Karpas-422 (cell line): ENCODE measurements at regions not wholly inside any gene's neighbourhood (a gene's known extent, or its start where the extent isn't known, plus 50 kb on each side); places are given as distances from the start of the nearest gene placed in this dataset.

Source experiments
- DNase-seq: peaks from one replicate; pipeline ENCODE4 v3.0.0-alpha.2; 2015
- H2AFZ ChIP-seq: fragments of 200-600 bp; sonication (generic); 2 replicates; pipeline ENCODE4 v1.6.1; 2014; ENCODE audit warnings: antibody characterized with exemption, low read length, mixed read lengths
- H3K27ac ChIP-seq: fragments of 200-600 bp; sonication (generic); 2 replicates; pipeline ENCODE4 v1.5.1; 2014; ENCODE audit warnings: mild to moderate bottlenecking, low read length, moderate library complexity
- H3K27me3 ChIP-seq: fragments of 200-600 bp; sonication (generic); 2 replicates; pipeline ENCODE4 v1.6.1; 2014; ENCODE audit warnings: low read length, mixed read lengths
- H3K36me3 ChIP-seq: fragments of 200-600 bp; sonication (generic); 2 replicates; pipeline ENCODE4 v1.6.1; 2014; ENCODE audit warnings: low read length, mixed read lengths; ENCODE audit not compliant: insufficient read depth
- H3K4me1 ChIP-seq: fragments of 200-600 bp; sonication (generic); 2 replicates; pipeline ENCODE4 v1.6.1; 2014; ENCODE audit warnings: mild to moderate bottlenecking, low read length, mixed read lengths
- H3K4me2 ChIP-seq: fragments of 200-600 bp; sonication (generic); 2 replicates; pipeline ENCODE4 v1.6.1; 2014; ENCODE audit warnings: low read length, low read depth, mild to moderate bottlenecking; ENCODE audit not compliant: poor library complexity, severe bottlenecking
- H3K4me3 ChIP-seq: fragments of 200-600 bp; sonication (generic); 2 replicates; pipeline ENCODE4 v1.5.1; 2014; ENCODE audit warnings: mild to moderate bottlenecking, antibody characterized with exemption, low read length, mixed read lengths
- H3K79me2 ChIP-seq: fragments of 200-600 bp; sonication (generic); 2 replicates; pipeline ENCODE4 v1.6.1; 2014; ENCODE audit warnings: mild to moderate bottlenecking, low read length, mixed read lengths
- H3K9ac ChIP-seq: fragments of 200-600 bp; sonication (generic); 2 replicates; pipeline ENCODE4 v1.6.0; 2014; ENCODE audit warnings: low read length
- H3K9me2 ChIP-seq: fragments of 200-600 bp; sonication (generic), shearing (Covaris generic); replicated peaks from 2 replicates; pipeline ENCODE4 v1.6.0; 2014; ENCODE audit warnings: mild to moderate bottlenecking, low read length, moderate library complexity; ENCODE audit not compliant: insufficient read depth
- H3K9me3 ChIP-seq: fragments of 300-700, 200-600 bp; sonication (generic); 2 replicates; pipeline ENCODE4 v1.6.1; 2014; ENCODE audit warnings: low read length, mixed read lengths
- H4K20me1 ChIP-seq: fragments of 200-600 bp; sonication (generic); 2 replicates; pipeline ENCODE4 v1.6.1; 2014; ENCODE audit warnings: mild to moderate bottlenecking, antibody characterized with exemption, low read length, low read depth; ENCODE audit not compliant: insufficient read depth

DNA sequence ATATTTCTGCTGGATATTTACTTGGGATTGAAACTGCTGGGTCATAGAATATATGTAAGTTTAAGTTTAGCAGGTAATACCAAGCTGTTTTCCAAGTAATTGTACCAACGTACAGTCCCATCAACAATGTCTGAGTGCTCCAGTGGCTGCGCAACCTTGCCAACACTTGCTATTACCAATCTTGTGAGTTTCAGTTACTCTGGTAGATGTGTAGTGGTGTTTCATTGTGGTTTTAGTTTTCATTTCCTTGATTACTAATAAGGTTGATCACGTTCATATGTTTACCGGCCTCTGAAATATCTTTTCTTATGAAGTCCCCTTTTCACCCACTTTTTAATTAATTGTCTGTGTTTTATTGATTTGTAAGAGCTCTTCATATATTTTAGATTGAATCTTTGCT is 370.6 kb upstream of the CADM1 start:
- no peak overlapping the region for H3K9ac ChIP-seq
- DNase-seq = no peak

GRCh38 chr11:115873813-115874212 is 369.6 kb upstream of the CADM1 start:
- peak overlapping the region; percentile 67 for H3K4me2 ChIP-seq
- peak; percentile 70 for DNase-seq
- H4K20me1 ChIP-seq = no peaks in the 10 kb centered on the region
- no peaks in the 10 kb centered on the region for H3K36me3 ChIP-seq
- H3K9me2 ChIP-seq = no peaks in the 10 kb centered on the region
- no peaks in the 10 kb centered on the region for H3K9me3 ChIP-seq
- H3K4me3 ChIP-seq = 0 out of 2 replicates have a peak overlapping the region, but pooled peaks have one; percentile 25
- H3K79me2 ChIP-seq = no peaks in the 10 kb centered on the region
- H2AFZ ChIP-seq = no peak overlapping the region
- peaks cover 29% of the 10 kb centered on the region for H3K4me1 ChIP-seq
- peak overlapping the region; percentile 67 for H3K27ac ChIP-seq
- H3K27me3 ChIP-seq = no peaks in the 10 kb centered on the region
- H3K9ac ChIP-seq = no peak overlapping the region

More for the DNA sequence above, 370.6 kb upstream of the CADM1 start:
- H3K36me3 ChIP-seq = no peaks in the 10 kb centered on the region
- no peak overlapping the region for H3K4me2 ChIP-seq
- H3K9me2 ChIP-seq = no peaks in the 10 kb centered on the region
- H3K4me3 ChIP-seq = no peak overlapping the region
- no peaks in the 10 kb centered on the region for H3K9me3 ChIP-seq
- no peaks in the 10 kb centered on the region for H3K79me2 ChIP-seq
- H3K27me3 ChIP-seq = no peaks in the 10 kb centered on the region
- peaks cover 29% of the 10 kb centered on the region for H3K4me1 ChIP-seq
- H3K27ac ChIP-seq = no peak overlapping the region
- no peaks in the 10 kb centered on the region for H4K20me1 ChIP-seq
- no peak overlapping the region for H2AFZ ChIP-seq

GRCh38 chr11:115872416-115872815 is 368.2 kb upstream of the CADM1 start:
- Histone ChIP-seq H3K9ac (no peak overlapping the region), H2AFZ (no peak overlapping the region), H3K4me2 (peak overlapping the region; percentile 67), H3K27ac (no peak overlapping the region), H3K27me3 (no peaks in the 10 kb centered on the region), H3K79me2 (no peaks in the 10 kb centered on the region), H3K4me1 (peaks cover 29% of the 10 kb centered on the region), H4K20me1 (no peaks in the 10 kb centered on the region), H3K9me3 (no peaks in the 10 kb centered on the region), H3K36me3 (no peaks in the 10 kb centered on the region), H3K4me3 (no peak overlapping the region), H3K9me2 (no peaks in the 10 kb centered on the region)
- DNase-seq = peak; percentile 41

GRCh38 chr11:115871161-115871760 is 367.0 kb upstream of the CADM1 start:
- H3K4me1 ChIP-seq = peaks cover 29% of the 10 kb centered on the region
- no peaks in the 10 kb centered on the region for H3K36me3 ChIP-seq
- no peak overlapping the region for H2AFZ ChIP-seq
- no peak overlapping the region for H3K4me3 ChIP-seq
- H3K27me3 ChIP-seq = no peaks in the 10 kb centered on the region
- no peaks in the 10 kb centered on the region for H3K9me3 ChIP-seq
- no peaks in the 10 kb centered on the region for H3K79me2 ChIP-seq
- H3K9ac ChIP-seq = no peak overlapping the region
- H3K9me2 ChIP-seq = no peaks in the 10 kb centered on the region
- H4K20me1 ChIP-seq = no peaks in the 10 kb centered on the region
- DNase-seq = no peak
- no peak overlapping the region for H3K4me2 ChIP-seq
- H3K27ac ChIP-seq = no peak overlapping the region

GRCh38 chr11:115869780-115870431 is 365.7 kb upstream of the CADM1 start:
- Histone ChIP-seq H2AFZ (no peak overlapping the region), H3K79me2 (no peaks in the 10 kb centered on the region), H3K4me1 (peaks cover 29% of the 10 kb centered on the region), H4K20me1 (no peaks in the 10 kb centered on the region), H3K27me3 (no peaks in the 10 kb centered on the region), H3K4me2 (no peak overlapping the region), H3K27ac (no peak overlapping the region), H3K9me3 (no peaks in the 10 kb centered on the region), H3K9ac (no peak overlapping the region), H3K36me3 (no peaks in the 10 kb centered on the region), H3K9me2 (no peaks in the 10 kb centered on the region), H3K4me3 (no peak overlapping the region)
- peak; percentile 64 for DNase-seq

DNA sequence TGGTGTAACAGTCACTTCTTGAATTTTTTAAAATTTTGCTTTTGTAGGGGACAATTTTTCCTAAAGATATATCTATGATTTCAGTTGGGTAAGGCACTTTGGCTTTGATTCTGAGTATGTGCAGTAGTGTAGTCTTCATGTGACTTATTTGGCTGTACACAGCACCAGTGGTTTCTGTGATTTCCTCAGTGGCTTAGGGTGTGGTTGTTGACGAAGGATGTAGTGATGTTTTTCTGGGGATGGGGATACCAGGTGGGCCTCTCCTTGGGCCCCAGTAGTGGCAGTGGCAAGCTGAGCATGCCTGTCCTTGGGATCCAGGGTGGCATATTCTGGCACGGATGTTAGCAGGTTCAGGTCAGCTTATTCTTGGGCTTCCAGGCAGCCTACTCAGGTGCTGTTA is 364.9 kb upstream of the CADM1 start:
- Histone ChIP-seq H3K9ac (no peak overlapping the region), H3K4me2 (no peak overlapping the region), H3K4me3 (no peak overlapping the region), H3K27me3 (no peaks in the 10 kb centered on the region), H3K4me1 (peaks cover 22% of the 10 kb centered on the region), H3K9me2 (no peaks in the 10 kb centered on the region), H3K79me2 (no peaks in the 10 kb centered on the region), H2AFZ (no peak overlapping the region), H3K36me3 (no peaks in the 10 kb centered on the region), H3K9me3 (no peaks in the 10 kb centered on the region), H4K20me1 (no peaks in the 10 kb centered on the region), H3K27ac (no peak overlapping the region)
- no peak for DNase-seq

DNA sequence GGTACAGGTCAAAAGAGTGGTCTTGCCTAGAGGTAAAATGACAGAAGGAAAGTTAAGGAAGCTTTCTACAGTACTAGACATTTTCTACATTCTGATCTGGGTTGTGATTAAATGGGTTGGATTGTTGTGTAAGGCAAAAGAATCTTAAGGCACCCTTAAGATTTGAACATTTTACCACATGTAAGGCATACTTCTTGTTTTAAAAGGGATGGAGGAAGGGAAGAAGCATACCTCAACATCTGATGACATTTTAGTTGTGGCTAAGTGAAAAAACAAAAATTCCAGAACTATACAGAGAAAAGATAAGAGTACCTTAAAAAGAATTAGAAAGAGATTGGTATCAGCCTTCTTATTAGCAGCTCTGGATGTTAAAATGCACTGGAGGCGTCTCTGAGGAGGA is 356.0 kb upstream of the CADM1 start:
- no peaks in the 10 kb centered on the region for H3K79me2 ChIP-seq
- H3K9me3 ChIP-seq = no peaks in the 10 kb centered on the region
- H3K4me2 ChIP-seq = no peak overlapping the region
- H3K4me3 ChIP-seq = no peak overlapping the region
- no peak overlapping the region for H2AFZ ChIP-seq
- no peak overlapping the region for H3K9ac ChIP-seq
- no peaks in the 10 kb centered on the region for H3K9me2 ChIP-seq
- no peaks in the 10 kb centered on the region for H4K20me1 ChIP-seq
- DNase-seq = no peak
- H3K4me1 ChIP-seq = no peaks in the 10 kb centered on the region
- no peaks in the 10 kb centered on the region for H3K27me3 ChIP-seq
- H3K36me3 ChIP-seq = no peaks in the 10 kb centered on the region
- no peak overlapping the region for H3K27ac ChIP-seq

GRCh38 chr11:115848611-115849010 is 344.4 kb upstream of the CADM1 start:
- Histone ChIP-seq H3K79me2 (no peaks in the 10 kb centered on the region), H3K36me3 (no peaks in the 10 kb centered on the region), H3K4me2 (no peak overlapping the region), H3K9me3 (no peaks in the 10 kb centered on the region), H3K27ac (no peak overlapping the region), H3K4me1 (no peaks in the 10 kb centered on the region), H2AFZ (no peak overlapping the region), H3K9me2 (no peaks in the 10 kb centered on the region), H4K20me1 (no peaks in the 10 kb centered on the region), H3K27me3 (no peaks in the 10 kb centered on the region), H3K9ac (no peak overlapping the region), H3K4me3 (no peak overlapping the region)
- DNase-seq = no peak
